GM19328 (cell line): ENCODE measurements at regions not wholly inside any gene's neighbourhood (a gene's known extent, or its start where the extent isn't known, plus 50 kb on each side); places are given as distances from the start of the nearest gene placed in this dataset.

Source experiments
- ATAC-seq: cut with Tn5 transposase; IDR thresholded peaks from one replicate; pipeline ENCODE4 v1.9.1; 2021; ENCODE audit warnings: mild to moderate bottlenecking, moderate library complexity; ENCODE audit not compliant: unreplicated experiment

- ATAC-seq = no peak
Observed at GRCh38 chr7:97466071-97466470, 265.8 kb upstream of the TAC1 start.

DNA sequence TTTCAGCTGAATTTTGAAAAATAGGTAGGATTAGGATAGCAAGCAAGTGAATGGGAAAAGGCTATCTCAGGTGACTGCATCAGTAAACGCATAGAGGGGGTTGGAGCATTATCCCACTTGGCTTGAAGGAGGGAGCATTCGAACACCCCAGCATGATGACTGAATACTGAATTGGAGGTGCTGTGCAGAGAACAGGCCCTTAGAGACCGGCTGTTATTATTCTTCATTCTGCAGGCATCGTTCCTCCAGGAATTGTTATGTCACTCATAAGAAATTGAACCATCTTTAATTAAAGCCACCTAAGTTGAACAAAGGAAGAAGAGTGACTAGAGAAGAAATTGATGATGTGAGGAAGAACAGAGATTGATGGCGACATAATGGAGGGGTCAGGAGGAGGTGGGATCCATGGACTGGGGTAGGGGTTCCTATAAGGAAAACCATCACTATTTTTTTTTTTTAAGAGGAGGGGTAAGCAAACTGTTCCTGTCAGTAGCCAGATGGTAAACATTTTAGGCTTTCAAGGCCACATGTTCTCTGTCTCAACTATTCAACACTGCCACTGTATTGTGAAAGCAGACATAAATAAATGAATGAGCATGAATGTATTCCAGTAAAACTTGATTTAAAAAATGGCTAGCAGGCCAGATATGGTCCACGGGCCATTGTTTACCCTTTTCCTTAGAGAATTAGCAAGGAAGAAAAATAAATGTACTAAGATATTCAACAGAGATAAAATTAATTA lies 264.7 kb upstream of the TAC1 start:
- ATAC-seq = no peak

- no peak for ATAC-seq
Observed at GRCh38 chr7:97468493-97468892, 263.4 kb upstream of the TAC1 start.

- ATAC-seq = no peak
Observed at GRCh38 chr7:97470726-97471125, 261.2 kb upstream of the TAC1 start.

GRCh38 chr7:97471491-97471890 lies 260.4 kb upstream of the TAC1 start:
- ATAC-seq = no peak

DNA sequence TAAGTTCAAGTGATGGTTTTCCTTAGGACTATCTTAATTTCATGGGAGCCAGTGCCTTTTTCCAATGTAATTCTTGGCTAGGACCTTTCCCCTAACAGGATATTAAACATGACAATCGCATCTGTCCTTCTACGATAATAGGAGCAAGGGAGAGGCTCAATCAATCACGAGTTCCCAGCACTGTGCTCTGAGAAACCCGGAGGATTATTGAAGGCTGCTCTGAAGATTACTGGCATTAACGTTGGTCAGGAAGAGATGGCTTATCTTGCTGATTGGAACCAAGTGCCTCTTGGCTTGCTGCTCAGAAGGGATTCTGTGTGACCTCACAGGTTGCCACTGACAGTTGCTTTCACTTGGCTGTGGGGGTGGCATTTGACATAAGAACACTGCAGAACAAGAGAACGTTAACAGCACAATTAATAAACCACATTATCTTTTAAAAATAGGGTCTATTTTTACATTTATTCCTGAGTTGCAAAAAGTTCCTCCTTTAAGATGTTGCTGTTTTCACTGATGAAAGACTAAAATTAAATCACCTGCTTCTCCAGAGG lies 252.1 kb upstream of the TAC1 start:
- ATAC-seq = no peak

GRCh38 chr7:97480772-97481390 lies 251.0 kb upstream of the TAC1 start:
- no peak for ATAC-seq

DNA sequence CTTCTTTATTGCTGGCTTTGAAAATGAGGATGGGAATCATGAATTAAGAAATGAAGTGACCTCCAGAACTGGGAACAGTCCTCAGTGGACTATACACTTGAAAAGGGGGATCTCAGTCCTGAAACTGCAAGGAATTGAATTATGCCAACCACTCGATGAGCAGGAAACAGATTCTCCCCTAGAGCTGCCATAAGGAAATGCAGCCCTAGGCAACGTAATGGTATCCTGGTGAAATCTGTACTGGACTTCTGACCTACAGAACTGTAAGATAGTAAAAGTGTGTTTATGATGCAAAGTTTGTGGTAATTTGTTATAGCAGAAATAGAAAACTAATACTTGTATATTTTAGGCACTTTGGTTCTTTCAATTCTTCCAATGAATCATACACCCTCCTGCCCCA lies 236.4 kb upstream of the TAC1 start:
- ATAC-seq = no peak

GRCh38 chr7:97499204-97499603 lies 232.7 kb upstream of the TAC1 start:
- peak; percentile 69 for ATAC-seq

DNA sequence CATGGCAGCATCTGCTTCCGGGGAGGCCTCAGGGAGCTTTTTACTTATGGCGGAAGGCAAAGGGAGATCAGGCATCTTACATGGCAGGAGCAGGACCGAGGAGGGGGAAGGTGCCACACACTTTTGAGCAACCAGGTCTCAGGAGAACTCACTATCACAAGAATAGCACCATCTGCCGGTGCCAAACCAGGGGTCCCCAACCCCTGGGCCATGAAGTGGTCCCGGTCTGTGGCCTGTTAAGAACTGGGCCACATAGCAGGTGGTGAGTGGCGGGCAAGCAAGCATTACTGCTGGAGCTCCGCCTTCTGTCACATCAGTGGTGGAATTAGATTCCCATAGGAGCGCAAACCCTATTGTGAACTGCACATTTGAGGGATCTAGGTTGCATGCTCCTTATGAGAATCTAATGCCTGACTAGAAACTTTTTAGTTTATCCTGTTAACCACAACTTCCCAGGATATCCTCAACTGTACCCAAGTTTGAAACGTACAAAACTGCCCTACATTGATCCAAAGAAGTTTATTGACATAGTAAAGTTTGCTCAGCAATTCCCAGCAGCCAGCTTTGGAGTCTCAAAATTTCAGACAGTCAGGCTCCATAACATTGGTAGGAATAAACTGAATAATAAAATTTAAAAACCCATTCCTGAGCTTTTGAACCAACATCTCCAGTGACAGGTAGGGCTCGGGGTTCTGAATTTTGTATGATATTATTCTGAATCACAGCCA lies 228.4 kb upstream of the TAC1 start:
- ATAC-seq = no peak

- no peak for ATAC-seq
Observed at GRCh38 chr7:97506728-97507127, 225.2 kb upstream of the TAC1 start.

DNA sequence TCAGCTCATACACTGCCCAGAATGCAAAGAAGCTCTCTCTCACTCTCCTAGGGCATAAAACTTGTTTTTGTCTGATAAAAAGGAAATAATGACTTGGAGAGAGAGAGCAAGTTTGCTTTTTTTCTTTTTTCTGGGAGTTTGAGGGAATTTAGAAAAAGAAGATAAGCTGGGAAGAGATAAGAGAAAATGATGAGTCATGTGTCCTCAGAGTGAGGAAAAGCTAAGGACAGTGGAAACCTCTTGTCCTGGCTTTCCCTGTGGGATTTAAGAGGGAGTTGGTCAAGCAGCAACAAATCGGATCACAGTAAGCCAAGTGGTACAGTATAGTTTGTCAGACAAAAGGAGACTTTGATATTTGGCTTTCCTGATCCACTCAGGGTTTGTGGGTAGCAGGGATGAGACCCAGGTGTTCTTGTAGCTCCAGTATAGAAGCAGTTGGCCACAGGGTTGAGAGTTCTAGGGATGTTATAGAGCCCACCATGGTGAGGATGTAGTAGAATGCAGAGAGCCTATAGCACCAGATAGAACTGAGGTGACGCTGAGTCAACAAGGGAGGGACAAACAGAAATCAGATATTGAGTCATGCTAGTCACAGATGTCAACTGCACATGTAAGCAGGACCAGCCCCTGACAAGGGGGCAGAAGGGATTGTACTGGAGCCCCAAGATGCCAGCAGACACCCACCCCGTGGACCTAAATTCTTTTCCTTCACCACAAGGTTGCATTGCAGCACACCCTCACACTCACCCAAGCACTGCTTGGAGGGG lies 219.3 kb upstream of the TAC1 start:
- ATAC-seq = no peak

DNA sequence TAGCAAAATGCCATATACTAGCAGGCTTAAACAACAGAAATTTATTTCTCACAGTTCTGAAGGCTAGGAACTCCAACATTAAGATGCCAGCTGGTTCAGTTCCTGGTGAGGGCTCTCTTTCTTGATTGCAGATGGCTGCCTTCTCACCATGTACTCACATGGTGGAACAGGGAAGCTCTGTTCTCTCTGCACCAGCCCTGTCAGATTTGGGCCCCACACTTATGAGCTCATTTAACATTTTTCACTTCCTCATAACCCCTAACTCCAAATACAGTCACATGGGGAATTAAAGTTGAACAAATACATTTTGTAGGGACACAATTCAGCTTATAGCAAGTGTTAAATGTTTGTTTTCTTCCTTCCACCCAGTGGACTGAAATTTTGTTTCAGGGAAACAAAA lies 218.6 kb upstream of the TAC1 start:
- no peak for ATAC-seq

GRCh38 chr7:97541188-97541587 lies 190.7 kb upstream of the TAC1 start:
- no peak for ATAC-seq

DNA sequence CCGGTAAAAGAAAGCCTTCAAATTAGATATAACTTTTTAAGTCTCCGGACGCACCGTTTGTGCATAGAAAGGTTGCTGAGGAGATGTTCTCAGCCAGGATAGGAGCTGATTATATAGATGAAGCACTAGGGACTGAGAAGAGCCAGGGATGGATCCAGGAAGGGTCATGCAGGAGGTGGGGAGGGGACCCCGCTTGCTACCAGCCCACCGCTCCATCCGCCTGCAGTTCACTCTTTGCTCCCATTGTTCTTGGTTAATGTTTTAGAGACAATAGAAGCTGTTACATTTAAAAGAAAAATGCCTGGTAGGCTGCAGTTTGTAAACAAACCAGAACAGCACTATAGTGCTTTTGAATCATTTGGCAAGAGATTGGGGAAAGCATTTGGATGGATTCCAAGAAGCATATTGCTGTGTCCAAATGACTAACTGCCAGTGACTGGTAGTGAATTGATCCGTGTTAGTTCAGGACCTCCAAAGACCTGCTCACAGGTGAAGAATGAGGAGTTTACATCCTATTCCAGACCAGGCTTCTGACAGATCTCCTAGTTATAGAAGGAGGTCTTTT lies 175.9 kb upstream of the TAC1 start:
- no peak for ATAC-seq

DNA sequence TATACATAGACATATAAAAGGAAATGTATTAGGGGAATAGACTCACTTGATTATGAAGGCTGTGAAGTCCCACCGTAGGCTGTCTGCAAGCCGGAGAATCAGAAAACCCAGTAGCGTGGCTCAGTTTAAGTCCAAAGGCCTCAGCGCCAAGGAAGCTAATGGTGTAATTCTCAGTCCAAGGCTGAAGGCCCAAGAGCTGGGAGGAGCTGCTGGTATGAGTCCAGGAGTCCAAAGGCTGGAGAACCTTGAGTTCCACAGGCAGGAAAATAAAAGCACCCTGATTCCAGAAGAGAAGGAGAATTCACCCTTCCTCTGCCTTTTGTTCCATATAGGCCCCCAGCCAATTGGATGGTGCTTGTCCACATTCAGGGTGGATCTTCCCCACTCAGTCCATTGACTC lies 166.2 kb upstream of the TAC1 start:
- no peak for ATAC-seq

DNA sequence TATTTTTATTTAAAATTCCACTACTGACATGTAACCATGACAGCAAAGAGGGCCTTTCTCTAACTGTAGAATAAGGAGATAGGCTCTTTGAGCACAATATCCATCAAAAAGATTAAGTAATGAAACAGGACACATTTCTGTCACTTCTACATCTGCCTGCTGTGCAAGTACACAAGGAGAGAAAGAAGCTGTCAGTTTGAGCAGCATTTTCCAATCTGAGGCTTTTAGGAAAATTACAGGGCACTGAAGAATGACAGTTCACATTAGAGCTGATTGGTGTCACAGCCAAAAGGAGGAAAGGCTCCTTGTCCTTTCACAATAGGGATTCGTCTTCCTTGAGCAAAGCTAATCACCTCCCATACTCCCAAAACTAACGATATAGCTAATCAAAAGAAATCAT lies 158.8 kb upstream of the TAC1 start:
- ATAC-seq = no peak

DNA sequence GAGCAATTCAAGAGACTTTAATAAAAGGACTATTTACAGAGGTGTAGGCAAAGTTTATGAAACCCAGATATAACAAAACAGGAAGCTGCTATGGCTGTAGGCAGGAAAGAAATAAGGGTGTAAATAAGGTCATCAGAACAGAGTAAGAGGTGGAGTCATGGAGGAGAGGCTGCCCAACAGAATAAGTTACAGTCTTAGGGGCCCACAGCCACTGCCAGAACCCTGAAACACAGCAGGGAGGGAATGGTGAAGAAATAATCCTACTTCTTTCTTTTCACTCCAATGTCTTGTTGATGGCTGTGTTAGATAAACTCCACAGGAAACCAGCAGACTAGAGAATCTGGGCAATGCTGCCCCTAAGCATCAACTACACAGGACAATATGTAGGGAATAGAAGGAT lies 155.8 kb upstream of the TAC1 start:
- no peak for ATAC-seq

DNA sequence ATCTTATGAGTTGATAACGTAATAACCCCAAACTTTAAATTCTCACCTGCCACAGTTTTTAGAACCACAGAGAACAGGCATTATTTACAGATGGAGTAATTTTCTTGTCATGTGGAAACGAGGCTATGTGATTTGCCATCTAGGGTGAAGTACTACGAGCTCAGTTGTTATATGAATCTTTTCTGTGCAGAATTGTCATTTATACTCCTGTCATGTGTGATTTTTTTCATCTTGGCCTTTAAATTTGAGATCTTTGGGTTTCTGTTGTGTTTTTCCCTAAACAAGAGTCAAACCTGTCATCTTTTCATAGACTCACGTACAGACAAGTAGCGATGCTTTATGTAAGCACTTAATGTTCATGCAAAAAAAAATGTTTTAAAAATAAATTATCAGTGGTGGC lies 153.7 kb upstream of the TAC1 start:
- ATAC-seq = no peak

GRCh38 chr7:97580205-97580604 lies 151.7 kb upstream of the TAC1 start:
- no peak for ATAC-seq

- ATAC-seq = no peak
Observed at GRCh38 chr7:97595439-97595838, 136.4 kb upstream of the TAC1 start.
